Type B pancreatic cell (in vitro differentiated cells): ENCODE measurements at regions not wholly inside any gene's neighbourhood (a gene's known extent, or its start where the extent isn't known, plus 50 kb on each side); places are given as distances from the start of the nearest gene placed in this dataset.

Experiments used
- DNase-seq: peaks from one replicate; pipeline ENCODE4 v3.0.0; 2021; ENCODE audit warnings: mixed read lengths; ENCODE audit not compliant: unreplicated experiment; ENCODE audit errors: extremely low spot score
- H3K27ac Mint-ChIP-seq: 2 replicates; pipeline ENCODE4 v1.8.0; 2021; ENCODE audit warnings: mild to moderate bottlenecking, mixed read lengths
- H3K27me3 Mint-ChIP-seq: 2 replicates; pipeline ENCODE4 v1.8.0; 2021; ENCODE audit warnings: mixed read lengths
- H3K36me3 Mint-ChIP-seq: 2 replicates; pipeline ENCODE4 v1.8.0; 2021; ENCODE audit warnings: mixed read lengths
- H3K4me1 Mint-ChIP-seq: one replicate; pipeline ENCODE4 v1.8.0; 2021; ENCODE audit warnings: mixed read lengths; ENCODE audit not compliant: unreplicated experiment
- H3K4me3 Mint-ChIP-seq: 2 replicates; pipeline ENCODE4 v1.8.0; 2021; ENCODE audit warnings: mild to moderate bottlenecking, mixed read lengths
- H3K9me3 Mint-ChIP-seq: 2 replicates; pipeline ENCODE4 v1.8.0; 2021; ENCODE audit warnings: mixed read lengths
- TF ChIP-seq, protein P1 (sequence below): fragments of 200-600 bp; sonication (generic); conservative IDR thresholded peaks from 2 replicates; pipeline ENCODE4 v1.5.0; 2021; ENCODE audit warnings: antibody characterized with exemption, mild to moderate bottlenecking

DNA sequence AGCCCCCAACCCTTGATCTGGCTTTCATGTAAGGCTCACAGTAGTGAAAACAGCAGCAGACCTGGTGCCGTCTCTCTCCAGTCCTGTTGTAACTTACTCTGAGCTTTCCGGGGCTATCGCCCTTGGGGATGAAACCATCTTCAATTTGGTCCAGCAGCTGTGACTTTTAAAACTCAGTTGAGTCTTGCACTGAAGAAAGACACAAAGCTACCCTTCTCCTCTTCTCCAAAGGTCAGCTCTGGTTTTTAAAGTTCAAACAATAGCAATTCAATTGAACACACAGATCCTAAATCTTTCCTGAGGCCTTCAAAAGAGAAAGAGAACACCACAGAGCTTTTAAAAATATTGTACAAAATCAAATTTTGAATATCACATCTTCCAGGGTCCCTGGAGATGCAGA, 83.5 kb downstream of the SNX5 start:
- TF ChIP-seq, protein P1, sequence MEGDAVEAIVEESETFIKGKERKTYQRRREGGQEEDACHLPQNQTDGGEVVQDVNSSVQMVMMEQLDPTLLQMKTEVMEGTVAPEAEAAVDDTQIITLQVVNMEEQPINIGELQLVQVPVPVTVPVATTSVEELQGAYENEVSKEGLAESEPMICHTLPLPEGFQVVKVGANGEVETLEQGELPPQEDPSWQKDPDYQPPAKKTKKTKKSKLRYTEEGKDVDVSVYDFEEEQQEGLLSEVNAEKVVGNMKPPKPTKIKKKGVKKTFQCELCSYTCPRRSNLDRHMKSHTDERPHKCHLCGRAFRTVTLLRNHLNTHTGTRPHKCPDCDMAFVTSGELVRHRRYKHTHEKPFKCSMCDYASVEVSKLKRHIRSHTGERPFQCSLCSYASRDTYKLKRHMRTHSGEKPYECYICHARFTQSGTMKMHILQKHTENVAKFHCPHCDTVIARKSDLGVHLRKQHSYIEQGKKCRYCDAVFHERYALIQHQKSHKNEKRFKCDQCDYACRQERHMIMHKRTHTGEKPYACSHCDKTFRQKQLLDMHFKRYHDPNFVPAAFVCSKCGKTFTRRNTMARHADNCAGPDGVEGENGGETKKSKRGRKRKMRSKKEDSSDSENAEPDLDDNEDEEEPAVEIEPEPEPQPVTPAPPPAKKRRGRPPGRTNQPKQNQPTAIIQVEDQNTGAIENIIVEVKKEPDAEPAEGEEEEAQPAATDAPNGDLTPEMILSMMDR: no peak
- Mint-ChIP-seq H3K4me3 (no peak overlapping the region), H3K9me3 (peaks cover 21% of the 10 kb centered on the region), H3K27me3 (peaks cover 3% of the 10 kb centered on the region), H3K36me3 (peaks cover 9% of the 10 kb centered on the region), H3K4me1 (peaks cover 37% of the 10 kb centered on the region), H3K27ac (peak overlapping the region; percentile 25)
- no peak for DNase-seq

DNA sequence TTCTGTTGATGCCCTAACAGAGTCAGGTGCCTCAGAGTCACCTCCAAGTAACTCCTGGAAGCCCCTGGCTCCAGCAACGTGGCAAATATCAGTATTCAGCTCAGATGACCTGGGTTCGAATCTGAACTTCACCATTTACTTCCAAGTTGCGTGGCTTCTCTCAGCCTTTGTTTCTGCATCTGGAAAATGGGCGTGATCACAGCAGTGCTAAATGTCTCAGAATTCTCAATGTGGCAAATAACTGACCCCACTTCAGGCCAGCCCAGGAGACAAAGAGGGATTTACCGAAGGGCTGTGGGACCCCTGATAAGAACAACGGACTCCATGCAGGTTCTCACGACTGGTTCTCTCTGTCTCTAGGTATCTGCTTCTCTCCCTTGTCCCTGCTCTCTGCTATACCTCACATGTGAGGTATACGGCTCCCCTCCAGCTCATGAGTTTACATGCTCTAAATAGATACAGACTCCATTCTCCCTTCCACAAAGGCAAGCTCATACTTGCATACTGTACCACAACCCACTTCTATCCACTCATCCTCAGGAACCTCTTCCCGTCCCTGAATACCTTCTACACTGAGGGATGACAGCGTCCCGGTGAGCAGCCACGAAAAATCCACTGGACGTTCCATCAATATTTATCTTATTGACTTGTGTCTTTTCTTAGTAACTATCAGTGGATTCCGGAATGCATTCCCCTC, 84.1 kb downstream of the SNX5 start:
- Mint-ChIP-seq H3K36me3 (peaks cover 8% of the 10 kb centered on the region), H3K27ac (no peak overlapping the region), H3K27me3 (peaks cover 3% of the 10 kb centered on the region), H3K4me1 (peaks cover 37% of the 10 kb centered on the region), H3K9me3 (peaks cover 14% of the 10 kb centered on the region), H3K4me3 (no peak overlapping the region)
- TF ChIP-seq, protein P1: no peak
- DNase-seq: no peak

DNA sequence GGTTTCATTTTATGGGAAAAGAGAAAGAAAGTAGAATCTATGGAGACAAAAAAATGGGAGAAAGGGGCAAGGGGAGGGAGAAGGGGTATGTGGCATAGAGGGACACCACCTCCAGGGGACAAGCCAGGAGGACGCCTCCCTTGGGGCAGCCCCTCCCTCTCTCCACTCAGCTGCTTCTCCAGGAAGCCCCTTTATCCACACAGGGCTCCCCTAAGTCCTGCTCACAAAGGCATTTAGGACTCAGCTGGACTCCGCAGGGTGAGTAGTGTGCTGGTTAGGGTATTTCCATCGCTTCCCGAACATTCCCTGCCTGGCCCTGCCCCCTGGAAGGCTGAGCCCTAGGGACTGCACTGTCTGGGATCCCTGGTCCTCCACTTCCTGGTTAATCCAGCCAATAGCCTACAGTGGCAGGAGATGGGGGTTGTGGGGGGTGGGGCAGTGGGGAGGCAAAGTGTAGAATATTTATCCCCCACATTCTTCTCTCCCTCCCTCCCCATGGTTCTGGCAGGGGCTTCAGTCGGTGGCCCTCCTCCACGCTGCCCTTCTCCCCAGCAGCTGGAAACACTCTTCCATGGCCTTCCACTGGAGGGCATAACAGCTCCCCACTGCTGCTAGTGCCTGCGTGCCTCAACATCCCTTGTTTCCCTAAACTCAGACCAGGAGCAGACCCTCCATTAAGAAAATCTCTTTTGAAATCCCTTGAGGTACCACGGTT, 84.8 kb downstream of the SNX5 start:
- no peak overlapping the region for H3K27ac Mint-ChIP-seq
- H3K4me1 Mint-ChIP-seq: peaks cover 42% of the 10 kb centered on the region
- H3K9me3 Mint-ChIP-seq: peaks cover 11% of the 10 kb centered on the region
- H3K27me3 Mint-ChIP-seq: peaks cover 3% of the 10 kb centered on the region
- no peak overlapping the region for H3K4me3 Mint-ChIP-seq
- peaks cover 5% of the 10 kb centered on the region for H3K36me3 Mint-ChIP-seq
- TF ChIP-seq, protein P1: no peak
- DNase-seq: no peak

DNA sequence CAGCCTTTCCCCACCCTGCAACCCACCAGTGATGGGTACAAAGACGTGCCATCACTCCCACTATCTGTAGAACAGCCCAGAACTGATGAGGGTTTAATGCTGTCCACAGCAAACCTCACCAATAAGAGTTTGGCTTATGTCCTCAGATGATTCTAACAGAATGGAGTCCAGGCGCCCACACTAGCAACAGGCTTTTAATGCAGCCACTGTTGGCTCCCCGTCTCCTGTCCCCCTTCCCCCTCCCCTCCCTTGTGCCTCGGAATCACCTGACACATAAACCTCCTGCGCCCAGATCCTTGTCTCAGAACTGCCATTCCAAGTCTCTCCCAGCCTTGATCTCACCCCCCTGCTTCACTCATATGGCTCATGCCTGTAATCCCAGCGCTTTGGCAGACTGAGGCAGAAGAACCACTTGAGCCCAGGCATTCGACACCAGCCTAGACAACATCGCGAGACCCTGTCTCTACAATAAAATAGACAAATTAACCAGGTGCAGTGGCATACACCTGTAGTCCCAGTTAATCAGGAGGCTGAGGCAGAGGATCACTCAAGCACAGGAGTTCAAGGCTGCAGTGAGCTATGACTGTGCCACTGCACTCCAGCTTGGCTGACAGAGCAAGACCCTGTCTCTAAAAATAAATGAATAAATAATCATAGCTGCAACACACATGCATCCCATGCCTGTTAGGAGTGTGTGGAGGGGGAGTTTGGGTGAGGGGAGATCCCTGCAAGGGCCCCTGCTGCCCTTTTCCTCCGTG, 85.6 kb downstream of the SNX5 start:
- TF ChIP-seq, protein P1: no peak
- peaks cover 3% of the 10 kb centered on the region for H3K27me3 Mint-ChIP-seq
- H3K9me3 Mint-ChIP-seq: peaks cover 3% of the 10 kb centered on the region
- H3K4me3 Mint-ChIP-seq: no peak overlapping the region
- no peak overlapping the region for H3K27ac Mint-ChIP-seq
- peaks cover 42% of the 10 kb centered on the region for H3K4me1 Mint-ChIP-seq
- DNase-seq: no peak
- no peaks in the 10 kb centered on the region for H3K36me3 Mint-ChIP-seq

DNA sequence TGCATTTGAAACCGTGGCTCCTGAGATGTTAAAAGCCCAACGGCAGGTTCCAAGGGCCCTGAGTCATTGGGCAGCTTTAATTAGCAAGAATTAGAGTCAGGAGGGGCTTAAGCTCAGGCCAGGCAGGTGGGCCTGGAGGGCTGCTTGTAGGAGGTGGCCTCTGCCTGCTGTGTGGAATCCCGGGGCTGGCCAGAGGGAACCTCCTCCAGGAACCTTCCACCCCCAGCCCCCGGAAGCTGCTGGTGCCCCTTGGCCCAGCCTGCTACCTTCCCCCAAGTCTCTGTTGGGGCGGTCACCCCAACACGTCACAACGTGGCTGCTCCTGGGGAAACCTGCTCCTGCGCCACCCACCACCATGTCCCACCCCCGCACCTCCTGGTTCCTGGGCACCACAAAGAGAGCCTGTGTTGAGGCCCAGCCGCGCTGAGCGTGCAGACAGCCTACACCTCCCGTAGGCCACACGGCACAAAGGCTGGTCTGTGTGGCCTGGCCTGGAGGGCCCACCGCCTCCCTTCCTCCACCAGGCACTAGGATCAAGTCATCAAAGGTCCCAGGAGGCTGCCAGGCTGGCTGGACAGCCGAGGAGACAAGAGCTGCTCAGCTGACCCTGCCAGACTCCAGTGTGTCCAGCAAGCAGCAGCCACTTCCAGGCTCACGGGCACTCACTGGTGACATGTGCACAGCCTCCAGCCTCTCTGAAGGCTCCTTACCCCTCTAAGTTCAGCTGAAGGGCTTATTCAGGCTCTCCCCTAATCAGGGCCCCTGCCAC, 86.3 kb downstream of the SNX5 start:
- no peak overlapping the region for H3K27ac Mint-ChIP-seq
- no peak overlapping the region for H3K4me3 Mint-ChIP-seq
- no peaks in the 10 kb centered on the region for H3K9me3 Mint-ChIP-seq
- TF ChIP-seq, protein P1: no peak
- H3K27me3 Mint-ChIP-seq: peaks cover 3% of the 10 kb centered on the region
- peaks cover 43% of the 10 kb centered on the region for H3K4me1 Mint-ChIP-seq
- DNase-seq: no peak
- no peaks in the 10 kb centered on the region for H3K36me3 Mint-ChIP-seq
